ENCODE measurements at regions not wholly inside any gene's neighbourhood (a gene's known extent, or its start where the extent isn't known, plus 50 kb on each side); places are given as distances from the start of the nearest gene placed in this dataset.

GRCh38 chr9:30673132-30673531 is 1711.3 kb upstream of the ACO1 start:
- in situ Hi-C loops (cut with HindIII; ENCODE audit: extremely low pct_ligation_motif_present, low pct_unique_long_range_greater_than_20kb), result loop anchor here (10.0 kb wide), 1 partner anchor 62 kb away; no protein-coding TSS in a partner anchor
- intact Hi-C loops (cut with micrococcal nuclease; ENCODE audit: unreplicated experiment), result no loop called here

More at GRCh38 chr9:30673132-30673531, 1711.3 kb upstream of the ACO1 start:
- Histone ChIP-seq H3K4me3 (replicated peaks in 1 of 3; ENCODE audit: insufficient read depth in 1 of 3, low read depth in 2 of 3, low read length in 3 of 3) (no peak overlapping the region), H3K9me3 (ENCODE audit: low read length) (no peaks in the 10 kb centered on the region), H3K27me3 (ENCODE audit: control insufficient read depth in 1 of 2, insufficient read depth in 2 of 2, low read length in 2 of 2) (no peaks in the 10 kb centered on the region), H3K27ac (ENCODE audit: extremely low read length, insufficient read depth, low read length) (no peak overlapping the region), H3K9ac (ENCODE audit: insufficient read depth, low read depth, low read length) (no peak overlapping the region), H4K20me1 (ENCODE audit: insufficient read depth, low read length) (no peaks in the 10 kb centered on the region), H3K4me2 (ENCODE audit: low read depth, low read length) (no peak overlapping the region), H3K36me3 (replicated peaks in 1 of 2; ENCODE audit: control insufficient read depth in 1 of 2, insufficient read depth in 2 of 2, low read length in 2 of 2) (no peaks in the 10 kb centered on the region), H3K79me2 (ENCODE audit: insufficient read depth, low read length) (no peaks in the 10 kb centered on the region), H2AFZ (ENCODE audit: low read length) (no peak overlapping the region), H3K4me1 (ENCODE audit: insufficient read depth, low read length) (no peaks in the 10 kb centered on the region)
- CTCF ChIA-PET (ENCODE audit: low intra/inter-chr PET ratio, low total read pairs), result no interaction called here
- POLR2A ChIA-PET, result no interaction called here
- ATAC-seq, result no peak
- 41% methylated on average over 1 of the region's 1 CpG for WGBS (ENCODE audit: low lambda C conversion rate)
- FAIRE-seq, result no peak
- no peak for TF ChIP-seq SMAD1 (CRISPR knock-in tag; IDR thresholded peaks at IDR 0.05; ENCODE audit: borderline replicate concordance, low read depth)
- TF ChIP-seq FOXK1 (CRISPR knock-in tag; IDR thresholded peaks at IDR 0.05; ENCODE audit: borderline replicate concordance, low read depth), result no peak
- no peak for TF ChIP-seq RNF2 (conservative IDR thresholded peaks at IDR 0.05; ENCODE audit: low read depth)
- no peak for TF ChIP-seq NFYB (CRISPR knock-in tag; IDR thresholded peaks at IDR 0.05)
- TF ChIP-seq NBN (conservative IDR thresholded peaks at IDR 0.05), result no peak
- no peak for TF ChIP-seq ATF4 (CRISPR knock-in tag; IDR thresholded peaks at IDR 0.05)
- TF ChIP-seq IRF9 (CRISPR knock-in tag; IDR thresholded peaks at IDR 0.05; ENCODE audit: borderline replicate concordance), result no peak
- no peak for TF ChIP-seq ZSCAN12 (CRISPR knock-in tag; IDR thresholded peaks at IDR 0.05)
- TF ChIP-seq ATAD3A (CRISPR knock-in tag; IDR thresholded peaks at IDR 0.05), result no peak
- TF ChIP-seq ZNF549 (CRISPR knock-in tag; IDR thresholded peaks at IDR 0.05), result no peak
- BruUV-seq (replicated peaks), result no TSS peak
- DNase-seq (ENCODE audit: low spot score), result no peak
